ENCODE measurements at regions not wholly inside any gene's neighbourhood (a gene's known extent, or its start where the extent isn't known, plus 50 kb on each side); places are given as distances from the start of the nearest gene placed in this dataset.
"Not testable (repeated sequence)": the region's sequence is repeated elsewhere in the genome, so short reads cannot be mapped to it uniquely, and the experiment has no call there.

GRCh38 chr3:174547801-174548435, 311.2 kb upstream of the NAALADL2 start:
- FAIRE-seq, result no peak

GRCh38 chr3:174548841-174549623, 310.1 kb upstream of the NAALADL2 start:
- no peak for FAIRE-seq

GRCh38 chr3:174581558-174581957, 277.6 kb upstream of the NAALADL2 start:
- FAIRE-seq, result no peak

GRCh38 chr3:174583396-174583795, 275.7 kb upstream of the NAALADL2 start:
- no peak for FAIRE-seq

GRCh38 chr3:174587137-174587536, 272.0 kb upstream of the NAALADL2 start:
- not testable (repeated sequence) for FAIRE-seq

- no peak for FAIRE-seq
Measured at GRCh38 chr3:174596447-174596982, 262.6 kb upstream of the NAALADL2 start.

GRCh38 chr3:174598885-174599439, 260.2 kb upstream of the NAALADL2 start:
- FAIRE-seq, result no peak

- no peak for FAIRE-seq
Measured at GRCh38 chr3:174613173-174613572, 246.0 kb upstream of the NAALADL2 start.

- FAIRE-seq, result no peak
Measured at GRCh38 chr3:174614036-174614435, 245.1 kb upstream of the NAALADL2 start.

GRCh38 chr3:174618368-174619080, 240.6 kb upstream of the NAALADL2 start:
- FAIRE-seq, result no peak

- FAIRE-seq, result no peak
Measured at GRCh38 chr3:174619239-174619638, 239.9 kb upstream of the NAALADL2 start.

GRCh38 chr3:174620138-174620537, 239.0 kb upstream of the NAALADL2 start:
- no peak for FAIRE-seq

GRCh38 chr3:174620855-174621472, 238.2 kb upstream of the NAALADL2 start:
- FAIRE-seq, result no peak

- no peak for FAIRE-seq
Measured at GRCh38 chr3:174633342-174633741, 225.8 kb upstream of the NAALADL2 start.

GRCh38 chr3:174636451-174636850, 222.7 kb upstream of the NAALADL2 start:
- no peak for FAIRE-seq

- FAIRE-seq, result no peak
Measured at GRCh38 chr3:174639406-174639805, 219.7 kb upstream of the NAALADL2 start.

GRCh38 chr3:174639970-174640369, 219.2 kb upstream of the NAALADL2 start:
- no peak for FAIRE-seq

GRCh38 chr3:174640932-174641331, 218.2 kb upstream of the NAALADL2 start:
- no peak for FAIRE-seq

GRCh38 chr3:174644287-174644686, 214.8 kb upstream of the NAALADL2 start:
- no peak for FAIRE-seq

GRCh38 chr3:174651951-174652350, 207.2 kb upstream of the NAALADL2 start:
- no peak for FAIRE-seq

- FAIRE-seq, result no peak
Measured at GRCh38 chr3:174659511-174659910, 199.6 kb upstream of the NAALADL2 start.

GRCh38 chr3:174662653-174663052, 196.5 kb upstream of the NAALADL2 start:
- FAIRE-seq, result no peak

GRCh38 chr3:174667386-174667785, 191.7 kb upstream of the NAALADL2 start:
- no peak for FAIRE-seq
